GM21515 (cell line): ENCODE measurements at regions not wholly inside any gene's neighbourhood (a gene's known extent, or its start where the extent isn't known, plus 50 kb on each side); places are given as distances from the start of the nearest gene placed in this dataset.

Experiments
- ATAC-seq: cut with Tn5 transposase; IDR thresholded peaks from one replicate; pipeline ENCODE4 v1.9.1; 2021; ENCODE audit not compliant: unreplicated experiment

GRCh38 chr6:167643223-167643622 is 183.5 kb upstream of the AFDN start:
- ATAC-seq = no peak

- no peak for ATAC-seq
These were observed 183.0 kb upstream of the AFDN start for GRCh38 chr6:167643716-167644115.

- ATAC-seq = no peak
These were observed 182.1 kb upstream of the AFDN start for GRCh38 chr6:167644412-167645132.

- ATAC-seq = no peak
These were observed 181.3 kb upstream of the AFDN start for GRCh38 chr6:167645368-167645767.

GRCh38 chr6:167647306-167647705 is 179.4 kb upstream of the AFDN start:
- ATAC-seq = no peak

GRCh38 chr6:167647737-167648470 is 178.8 kb upstream of the AFDN start:
- no peak for ATAC-seq

GRCh38 chr6:167648501-167649278 is 178.0 kb upstream of the AFDN start:
- no peak for ATAC-seq

GRCh38 chr6:167649476-167649875 is 177.2 kb upstream of the AFDN start:
- no peak for ATAC-seq

- no peak for ATAC-seq
These were observed 175.9 kb upstream of the AFDN start for GRCh38 chr6:167650730-167651317.

GRCh38 chr6:167651318-167652041 is 175.2 kb upstream of the AFDN start:
- no peak for ATAC-seq

- ATAC-seq = no peak
These were observed 174.5 kb upstream of the AFDN start for GRCh38 chr6:167652042-167652700.

- no peak for ATAC-seq
These were observed 174.0 kb upstream of the AFDN start for GRCh38 chr6:167652701-167653095.

GRCh38 chr6:167653561-167653960 is 173.2 kb upstream of the AFDN start:
- no peak for ATAC-seq

GRCh38 chr6:167654389-167654788 is 172.3 kb upstream of the AFDN start:
- no peak for ATAC-seq

GRCh38 chr6:167655174-167655821 is 171.4 kb upstream of the AFDN start:
- no peak for ATAC-seq

GRCh38 chr6:167658106-167658505 is 168.6 kb upstream of the AFDN start:
- no peak for ATAC-seq

GRCh38 chr6:167659046-167659445 is 167.7 kb upstream of the AFDN start:
- ATAC-seq = no peak

- ATAC-seq = no peak
These were observed 166.3 kb upstream of the AFDN start for GRCh38 chr6:167660424-167660823.

- no peak for ATAC-seq
These were observed 165.7 kb upstream of the AFDN start for GRCh38 chr6:167660944-167661551.
